ENCODE measurements at regions not wholly inside any gene's neighbourhood (a gene's known extent, or its start where the extent isn't known, plus 50 kb on each side); places are given as distances from the start of the nearest gene placed in this dataset.
A peak's percentile ranks its signal among the peaks of the same experiment; 100 is the strongest.

DNA sequence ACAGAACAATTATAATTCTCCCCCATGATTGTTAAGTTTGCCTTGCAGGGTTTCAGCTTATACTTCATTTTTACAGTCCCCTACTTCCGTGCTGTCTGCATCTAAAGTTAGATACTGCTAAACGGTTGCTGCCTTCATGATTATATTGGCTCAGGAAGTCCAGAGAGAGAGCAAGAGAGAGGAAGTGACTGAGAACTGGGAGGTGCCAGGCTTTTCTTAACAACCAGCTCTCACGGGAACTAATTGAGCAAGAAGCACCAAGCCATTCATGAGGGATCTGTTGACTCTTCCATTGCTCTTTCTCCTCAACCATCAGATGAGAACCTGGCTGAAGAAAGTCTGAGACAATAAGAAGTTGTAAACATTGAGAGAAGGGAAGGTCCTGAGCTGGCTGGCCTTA is 125.5 kb upstream of the SIX2 start:
- H3K36me3 ChIP-seq (ENCODE audit: control insufficient read depth in 4 of 4, insufficient read depth in 4 of 4, low read length in 3 of 4), result no peaks in the 10 kb centered on the region
- H3K4me1 ChIP-seq (ENCODE audit: control extremely low read depth in 1 of 4, control insufficient read depth in 4 of 4, insufficient read depth in 4 of 4, low read length in 3 of 4), result peaks cover 7 to 41% (median 25%) of the 10 kb centered on the region in 4 experiments
- no peak overlapping the region for H3K4me3 ChIP-seq (ENCODE audit: control insufficient read depth in 1 of 7, extremely low read depth in 1 of 7, insufficient read depth in 4 of 7, low read depth in 2 of 7, low read length in 6 of 7)
- 0% methylated on average over 2 of the region's 3 CpGs for WGBS (ENCODE audit: insufficient coverage)
- ChIA-PET CTCF (no interaction called here), POLR2A (no interaction called here)
- no peaks in the 10 kb centered on the region for H3K9me3 ChIP-seq (ENCODE audit: control extremely low read depth in 1 of 5, control insufficient read depth in 4 of 5, insufficient read depth in 2 of 5, low read depth in 1 of 5, low read length in 4 of 5)
- H3K27me3 ChIP-seq (replicated peaks in 2 of 5; ENCODE audit: control insufficient read depth in 4 of 5, insufficient read depth in 5 of 5, low read length in 4 of 5), result peaks cover 0 to 2% (median 0%) of the 10 kb centered on the region in 5 experiments
- peak; percentile 20 to 51 (median 50) for DNase-seq
- H3K27ac ChIP-seq (ENCODE audit: insufficient read depth in 1 of 2, low read depth in 1 of 2, low read length in 2 of 2, poor library complexity in 1 of 2, severe bottlenecking in 2 of 2), result no peak overlapping the region

DNA sequence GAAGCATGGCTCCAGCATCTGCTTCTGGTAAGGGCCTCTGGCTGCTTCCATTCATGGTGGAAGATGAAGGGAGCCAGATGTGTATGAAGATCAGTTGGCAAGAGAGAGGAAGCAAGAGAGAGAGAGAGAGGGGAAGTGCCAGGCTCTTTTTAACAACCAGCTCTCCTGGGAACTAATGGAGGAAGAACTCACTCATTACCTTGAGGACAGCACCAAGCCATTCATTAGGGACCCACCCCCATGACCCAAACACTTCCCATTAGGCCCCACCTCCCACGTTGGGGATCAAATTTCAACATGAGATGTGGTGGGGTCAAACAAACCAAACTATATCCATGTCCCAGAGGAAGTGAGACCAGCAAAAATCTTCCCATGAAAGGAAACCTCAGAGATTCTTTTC is 124.8 kb upstream of the SIX2 start:
- ChIA-PET POLR2A (interaction anchor here (0.6 kb wide), 1 partner anchor 26 kb away, joined by 3 read pairs; no protein-coding TSS in a partner anchor), CTCF (interaction anchor here (1.1 kb wide), 1 partner anchor 10 kb away, joined by 5 read pairs; no protein-coding TSS in a partner anchor)
- Histone ChIP-seq H3K4me3 (ENCODE audit: control insufficient read depth in 1 of 7, extremely low read depth in 1 of 7, insufficient read depth in 4 of 7, low read depth in 2 of 7, low read length in 6 of 7) (no peak overlapping the region), H3K9me3 (ENCODE audit: control extremely low read depth in 1 of 5, control insufficient read depth in 4 of 5, insufficient read depth in 2 of 5, low read depth in 1 of 5, low read length in 4 of 5) (no peaks in the 10 kb centered on the region), H3K4me1 (ENCODE audit: control extremely low read depth in 1 of 4, control insufficient read depth in 4 of 4, insufficient read depth in 4 of 4, low read length in 3 of 4) (peaks cover 7 to 41% (median 25%) of the 10 kb centered on the region in 4 experiments), H3K27ac (ENCODE audit: insufficient read depth in 1 of 2, low read depth in 1 of 2, low read length in 2 of 2, poor library complexity in 1 of 2, severe bottlenecking in 2 of 2) (no peak overlapping the region), H3K27me3 (replicated peaks in 2 of 5; ENCODE audit: control insufficient read depth in 4 of 5, insufficient read depth in 5 of 5, low read length in 4 of 5) (peaks cover 0 to 2% (median 0%) of the 10 kb centered on the region in 5 experiments), H3K36me3 (ENCODE audit: control insufficient read depth in 4 of 4, insufficient read depth in 4 of 4, low read length in 3 of 4) (no peaks in the 10 kb centered on the region)
- WGBS (ENCODE audit: insufficient coverage), result no CpG with 5 or more reads among the region's 1 CpG
- DNase-seq, result no peak

DNA sequence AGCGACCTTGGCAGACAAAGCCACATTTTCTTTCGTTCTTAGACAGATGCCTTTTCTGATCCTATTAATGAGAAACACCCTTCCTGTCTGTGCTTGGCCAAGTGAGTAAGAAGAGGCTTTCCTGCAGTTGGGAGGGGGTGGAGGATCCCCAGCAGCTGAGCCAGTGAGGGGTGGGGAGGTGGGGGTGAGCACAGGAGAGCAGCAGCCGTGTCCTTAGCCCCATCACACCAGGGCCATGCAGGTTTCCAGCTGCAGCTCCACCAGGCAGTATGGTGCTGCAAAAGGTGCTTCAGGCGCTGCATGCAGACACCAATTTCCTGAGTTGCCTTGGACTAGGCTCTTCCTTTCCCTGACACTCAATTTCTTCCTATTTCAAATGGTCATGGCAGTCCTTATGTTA is 123.3 kb upstream of the SIX2 start:
- DNase-seq, result no peak

DNA sequence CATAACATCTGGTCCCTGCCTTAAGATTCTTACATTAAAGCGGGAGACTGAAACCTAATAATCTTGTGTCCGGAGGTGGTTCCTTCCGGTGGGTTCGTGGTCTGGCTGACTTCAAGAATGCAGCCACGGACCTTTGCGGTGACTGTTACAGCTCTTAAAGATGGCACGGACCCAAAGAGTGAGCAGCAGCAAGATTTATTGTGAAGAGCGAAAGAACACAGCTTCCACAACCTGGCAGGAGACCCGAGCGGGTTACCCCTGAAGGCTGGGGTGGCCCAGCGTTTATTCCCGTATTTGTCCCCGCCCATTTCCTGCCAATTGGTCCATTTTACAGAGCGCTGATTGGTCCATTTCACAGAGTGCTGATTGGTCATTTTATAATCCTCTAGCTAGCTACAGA is 122.3 kb upstream of the SIX2 start:
- no peaks in the 10 kb centered on the region for H3K9me3 ChIP-seq (ENCODE audit: control extremely low read depth in 1 of 5, control insufficient read depth in 4 of 5, insufficient read depth in 2 of 5, low read depth in 1 of 5, low read length in 4 of 5)
- peaks cover 0 to 2% (median 0%) of the 10 kb centered on the region in 5 experiments for H3K27me3 ChIP-seq (replicated peaks in 2 of 5; ENCODE audit: control insufficient read depth in 4 of 5, insufficient read depth in 5 of 5, low read length in 4 of 5)
- peak overlapping the region in 2 of 7 experiments; percentile 3 to 8 for H3K4me3 ChIP-seq (ENCODE audit: control insufficient read depth in 1 of 7, extremely low read depth in 1 of 7, insufficient read depth in 4 of 7, low read depth in 2 of 7, low read length in 6 of 7)
- CTCF ChIA-PET, result interaction anchor here (1.4 kb wide), 1 partner anchor 18 kb away, joined by 3 read pairs; no protein-coding TSS in a partner anchor
- peaks cover 7 to 41% (median 25%) of the 10 kb centered on the region in 4 experiments for H3K4me1 ChIP-seq (ENCODE audit: control extremely low read depth in 1 of 4, control insufficient read depth in 4 of 4, insufficient read depth in 4 of 4, low read length in 3 of 4)
- POLR2A ChIA-PET, result no interaction called here
- WGBS (ENCODE audit: insufficient coverage), result 31% methylated on average over 14 of the region's 14 CpGs
- H3K27ac ChIP-seq (ENCODE audit: insufficient read depth in 1 of 2, low read depth in 1 of 2, low read length in 2 of 2, poor library complexity in 1 of 2, severe bottlenecking in 2 of 2), result no peak overlapping the region
- DNase-seq, result peak; percentile 44 to 76 (median 73)
- no peaks in the 10 kb centered on the region for H3K36me3 ChIP-seq (ENCODE audit: control insufficient read depth in 4 of 4, insufficient read depth in 4 of 4, low read length in 3 of 4)

More for the DNA sequence above, 123.3 kb upstream of the SIX2 start:
- H3K36me3 ChIP-seq (ENCODE audit: control insufficient read depth in 4 of 4, insufficient read depth in 4 of 4, low read length in 3 of 4), result no peaks in the 10 kb centered on the region
- H3K9me3 ChIP-seq (ENCODE audit: control extremely low read depth in 1 of 5, control insufficient read depth in 4 of 5, insufficient read depth in 2 of 5, low read depth in 1 of 5, low read length in 4 of 5), result no peaks in the 10 kb centered on the region
- peaks cover 7 to 41% (median 25%) of the 10 kb centered on the region in 4 experiments for H3K4me1 ChIP-seq (ENCODE audit: control extremely low read depth in 1 of 4, control insufficient read depth in 4 of 4, insufficient read depth in 4 of 4, low read length in 3 of 4)
- peaks cover 0 to 2% (median 0%) of the 10 kb centered on the region in 5 experiments for H3K27me3 ChIP-seq (replicated peaks in 2 of 5; ENCODE audit: control insufficient read depth in 4 of 5, insufficient read depth in 5 of 5, low read length in 4 of 5)
- H3K27ac ChIP-seq (ENCODE audit: insufficient read depth in 1 of 2, low read depth in 1 of 2, low read length in 2 of 2, poor library complexity in 1 of 2, severe bottlenecking in 2 of 2), result no peak overlapping the region
- H3K4me3 ChIP-seq (ENCODE audit: control insufficient read depth in 1 of 7, extremely low read depth in 1 of 7, insufficient read depth in 4 of 7, low read depth in 2 of 7, low read length in 6 of 7), result no peak overlapping the region
- 100% methylated on average over 2 of the region's 4 CpGs for WGBS (ENCODE audit: insufficient coverage)
- CTCF ChIA-PET, result interaction anchor here (0.6 to 1.1 kb wide), 2 partner anchors 11 to 116 kb away, joined by 3 to 5 read pairs; no protein-coding TSS in a partner anchor
- POLR2A ChIA-PET, result no interaction called here

DNA sequence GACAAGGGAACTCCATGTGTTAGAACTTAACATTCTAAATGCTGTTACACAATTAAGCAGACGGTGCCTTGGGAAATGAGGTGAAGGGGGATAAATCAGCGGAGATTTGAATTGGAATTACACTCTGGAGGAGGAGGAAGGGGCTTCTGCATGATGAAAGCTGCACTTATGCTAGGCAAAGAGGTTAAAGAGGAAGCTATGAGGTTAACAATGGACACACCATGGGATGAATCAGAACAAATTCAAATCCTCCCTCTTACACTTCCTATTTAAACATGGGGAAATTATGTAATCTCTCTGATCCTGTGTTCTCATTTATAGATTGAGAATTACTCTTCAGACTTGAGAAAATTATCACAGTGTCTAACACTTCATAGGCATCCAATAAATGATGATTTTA is 121.5 kb upstream of the SIX2 start:
- ChIA-PET POLR2A (no interaction called here), CTCF (interaction anchor here (1.4 to 1.6 kb wide), 2 partner anchors 9 to 19 kb away, joined by 3 to 4 read pairs; no protein-coding TSS in a partner anchor)
- Histone ChIP-seq H3K9me3 (ENCODE audit: control extremely low read depth in 1 of 5, control insufficient read depth in 4 of 5, insufficient read depth in 2 of 5, low read depth in 1 of 5, low read length in 4 of 5) (no peaks in the 10 kb centered on the region), H3K27ac (ENCODE audit: insufficient read depth in 1 of 2, low read depth in 1 of 2, low read length in 2 of 2, poor library complexity in 1 of 2, severe bottlenecking in 2 of 2) (no peak overlapping the region), H3K27me3 (replicated peaks in 2 of 5; ENCODE audit: control insufficient read depth in 4 of 5, insufficient read depth in 5 of 5, low read length in 4 of 5) (peaks cover 0 to 2% (median 0%) of the 10 kb centered on the region in 5 experiments), H3K4me3 (ENCODE audit: control insufficient read depth in 1 of 7, extremely low read depth in 1 of 7, insufficient read depth in 4 of 7, low read depth in 2 of 7, low read length in 6 of 7) (no peak overlapping the region), H3K4me1 (ENCODE audit: control extremely low read depth in 1 of 4, control insufficient read depth in 4 of 4, insufficient read depth in 4 of 4, low read length in 3 of 4) (peaks cover 7 to 41% (median 25%) of the 10 kb centered on the region in 4 experiments), H3K36me3 (ENCODE audit: control insufficient read depth in 4 of 4, insufficient read depth in 4 of 4, low read length in 3 of 4) (no peaks in the 10 kb centered on the region)
- no CpG with 5 or more reads among the region's 2 CpGs for WGBS (ENCODE audit: insufficient coverage)
- DNase-seq, result peak; percentile 7 to 43 (median 36)

DNA sequence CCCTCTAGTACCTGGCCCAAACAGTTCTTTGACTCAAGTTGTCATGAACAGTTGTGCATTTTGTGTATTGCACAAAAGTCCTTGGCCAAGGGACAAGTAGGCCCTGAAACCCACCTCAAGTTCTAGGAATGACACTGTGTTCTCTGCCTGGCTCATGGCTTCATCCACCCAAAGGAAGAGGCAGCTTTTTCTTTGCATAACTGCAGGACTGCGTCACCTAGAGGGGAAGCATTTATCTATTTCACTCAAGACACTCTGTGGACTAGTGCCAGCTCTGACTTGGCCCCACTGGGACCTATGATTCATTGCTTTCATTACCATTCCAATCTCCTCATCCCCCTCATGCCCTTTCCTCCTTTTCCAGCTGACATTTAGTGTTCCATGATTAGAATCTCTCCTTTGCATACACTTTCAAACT is 119.3 kb upstream of the SIX2 start:
- 83% methylated on average over 1 of the region's 1 CpG for WGBS (ENCODE audit: insufficient coverage)
- ChIA-PET POLR2A (no interaction called here), CTCF (no interaction called here)
- peaks cover 0 to 2% (median 0%) of the 10 kb centered on the region in 5 experiments for H3K27me3 ChIP-seq (replicated peaks in 2 of 5; ENCODE audit: control insufficient read depth in 4 of 5, insufficient read depth in 5 of 5, low read length in 4 of 5)
- DNase-seq, result no peak
- H3K36me3 ChIP-seq (ENCODE audit: control insufficient read depth in 4 of 4, insufficient read depth in 4 of 4, low read length in 3 of 4), result no peaks in the 10 kb centered on the region
- H3K27ac ChIP-seq (ENCODE audit: insufficient read depth in 1 of 2, low read depth in 1 of 2, low read length in 2 of 2, poor library complexity in 1 of 2, severe bottlenecking in 2 of 2), result no peak overlapping the region
- peaks cover 0 to 25% (median 15%) of the 10 kb centered on the region in 4 experiments for H3K4me1 ChIP-seq (ENCODE audit: control extremely low read depth in 1 of 4, control insufficient read depth in 4 of 4, insufficient read depth in 4 of 4, low read length in 3 of 4)
- H3K4me3 ChIP-seq (ENCODE audit: control insufficient read depth in 1 of 7, extremely low read depth in 1 of 7, insufficient read depth in 4 of 7, low read depth in 2 of 7, low read length in 6 of 7), result no peak overlapping the region
- H3K9me3 ChIP-seq (ENCODE audit: control extremely low read depth in 1 of 5, control insufficient read depth in 4 of 5, insufficient read depth in 2 of 5, low read depth in 1 of 5, low read length in 4 of 5), result no peaks in the 10 kb centered on the region

DNA sequence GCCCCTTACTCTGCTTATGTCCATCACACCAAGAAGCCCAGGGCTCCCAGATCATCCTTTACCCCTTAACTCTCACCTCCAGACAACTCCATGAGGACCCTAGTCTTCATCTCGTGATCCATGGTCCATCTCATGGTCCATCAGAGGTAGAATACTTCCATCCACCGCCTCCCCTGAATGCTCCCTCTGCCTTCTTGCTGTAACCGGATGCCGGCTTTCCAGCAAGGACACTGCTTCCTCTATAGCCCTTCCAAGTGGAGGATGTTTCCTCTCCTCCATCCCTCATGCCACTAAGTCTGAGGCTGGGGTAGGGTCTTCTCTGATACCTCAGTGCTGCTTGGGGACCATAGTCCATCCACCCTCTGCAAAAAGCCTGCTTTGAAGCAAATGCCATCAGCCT is 118.6 kb upstream of the SIX2 start:
- 93% methylated on average over 3 of the region's 4 CpGs for WGBS (ENCODE audit: insufficient coverage)
- Histone ChIP-seq H3K27ac (ENCODE audit: insufficient read depth in 1 of 2, low read depth in 1 of 2, low read length in 2 of 2, poor library complexity in 1 of 2, severe bottlenecking in 2 of 2) (no peak overlapping the region), H3K4me1 (ENCODE audit: control extremely low read depth in 1 of 4, control insufficient read depth in 4 of 4, insufficient read depth in 4 of 4, low read length in 3 of 4) (peaks cover 0 to 25% (median 14%) of the 10 kb centered on the region in 4 experiments), H3K9me3 (ENCODE audit: control extremely low read depth in 1 of 5, control insufficient read depth in 4 of 5, insufficient read depth in 2 of 5, low read depth in 1 of 5, low read length in 4 of 5) (no peaks in the 10 kb centered on the region), H3K27me3 (replicated peaks in 2 of 5; ENCODE audit: control insufficient read depth in 4 of 5, insufficient read depth in 5 of 5, low read length in 4 of 5) (peaks cover 0 to 2% (median 0%) of the 10 kb centered on the region in 5 experiments), H3K36me3 (ENCODE audit: control insufficient read depth in 4 of 4, insufficient read depth in 4 of 4, low read length in 3 of 4) (no peaks in the 10 kb centered on the region), H3K4me3 (ENCODE audit: control insufficient read depth in 1 of 7, extremely low read depth in 1 of 7, insufficient read depth in 4 of 7, low read depth in 2 of 7, low read length in 6 of 7) (no peak overlapping the region)
- no peak for DNase-seq
- ChIA-PET POLR2A (no interaction called here), CTCF (no interaction called here)
